Endothelial cell of umbilical vein (primary cell): ENCODE measurements at regions not wholly inside any gene's neighbourhood (a gene's known extent, or its start where the extent isn't known, plus 50 kb on each side); places are given as distances from the start of the nearest gene placed in this dataset.
A peak's percentile ranks its signal among the peaks of the same experiment; 100 is the strongest.

Experiments
- BruUV-seq: library from RNA; stranded (reverse); fragments of 400-500 nt; replicated peaks from 2 replicates; lab custom pipeline; 2021; lab: Mats Ljungman, UMichigan
- CTCF ChIA-PET: fragments of 300-600, 350-600 bp; sonication (Branson Sonifier 250); formaldehyde crosslinking; loops from one replicate; lab custom pipeline; 2021; ENCODE audit warnings: antibody characterized with exemption, inconsistent platforms; lab: Charles Lee
- POLR2A ChIA-PET: fragments of 300-600, 350-600 bp; sonication (Branson Sonifier 250); formaldehyde crosslinking; loops from one replicate; lab custom pipeline; 2021; ENCODE audit warnings: antibody characterized with exemption, inconsistent platforms; lab: Charles Lee
- DNase-seq: peaks from one replicate; pipeline ENCODE4 v3.0.0-alpha.2; 2011; ENCODE audit warnings: low read depth, low spot score
- FAIRE-seq: peaks from 2 replicates; lab custom pipeline; 2011; peaks lifted over from hg19 to GRCh38; lab: Jason Lieb, UNC
- H2AFZ ChIP-seq: 2 replicates; pipeline ENCODE4 v1.6.0; 2012; ENCODE audit warnings: low read depth, low read length, control low read depth, inconsistent platforms
- H3K27ac ChIP-seq: 2 replicates; pipeline ENCODE4 v1.5.1; 2011; ENCODE audit warnings: low read depth, mild to moderate bottlenecking, control low read depth, low read length, moderate library complexity; ENCODE audit not compliant: insufficient read depth
- H3K27me3 ChIP-seq, 2 experiments: 2 replicates each; pipeline versions ENCODE4 v1.6.0 to v1.6.1; 2011; ENCODE audit warnings: low read length in 2 of 2, mixed read lengths in 1 of 2; ENCODE audit not compliant: control insufficient read depth in 2 of 2, insufficient read depth in 2 of 2
- H3K36me3 ChIP-seq, 2 experiments: 2 replicates in 1 of 2; 3 replicates in 1 of 2; pipeline ENCODE4 v1.5.1; 2011; ENCODE audit warnings: low read length in 2 of 2, mild to moderate bottlenecking in 1 of 2, moderate library complexity in 1 of 2; ENCODE audit not compliant: control insufficient read depth in 2 of 2, insufficient read depth in 2 of 2; ENCODE audit errors: extremely low read depth in 1 of 2
- H3K4me1 ChIP-seq: 3 replicates; pipeline ENCODE4 v1.5.1; 2011; ENCODE audit warnings: mild to moderate bottlenecking, low read length; ENCODE audit not compliant: control insufficient read depth, insufficient read depth; ENCODE audit errors: extremely low read depth
- H3K4me2 ChIP-seq: 2 replicates; pipeline ENCODE4 v1.6.1; 2011; ENCODE audit warnings: low read length, control low read depth, mixed read lengths; ENCODE audit not compliant: insufficient read depth
- H3K4me3 ChIP-seq, 3 experiments: fragments of 200-600 bp in 1 of 3; sonication (generic), shearing (Covaris generic) in 1 of 3; replicated peaks in 1 of 3; 2 replicates each; pipeline ENCODE4 v1.5.1; 2011 to 2016; ENCODE audit warnings: control low read depth in 3 of 3, low read length in 3 of 3, mild to moderate bottlenecking in 2 of 3, inconsistent platforms in 1 of 3, low read depth in 1 of 3, moderate library complexity in 1 of 3; ENCODE audit not compliant: insufficient read depth in 1 of 3
- H3K79me2 ChIP-seq: 2 replicates; pipeline ENCODE4 v1.6.0; 2012; ENCODE audit warnings: low read length, inconsistent platforms; ENCODE audit not compliant: control insufficient read depth, insufficient read depth
- H3K9ac ChIP-seq: replicated peaks from 2 replicates; pipeline ENCODE3; 2011; ENCODE audit warnings: low read length, control low read depth; ENCODE audit not compliant: insufficient read depth; ENCODE audit errors: extremely low read depth
- H3K9me1 ChIP-seq: replicated peaks from 3 replicates; pipeline ENCODE4 v1.6.0; 2011; ENCODE audit warnings: mild to moderate bottlenecking, low read length; ENCODE audit not compliant: control insufficient read depth, insufficient read depth; ENCODE audit errors: extremely low read depth
- H3K9me3 ChIP-seq: replicated peaks from 2 replicates; pipeline ENCODE4 v1.5.1; 2012; ENCODE audit warnings: low read length, inconsistent platforms; ENCODE audit not compliant: control insufficient read depth, insufficient read depth
- H4K20me1 ChIP-seq: replicated peaks from 2 replicates; pipeline ENCODE3; 2011; ENCODE audit warnings: mild to moderate bottlenecking, low read length; ENCODE audit not compliant: control insufficient read depth, insufficient read depth; ENCODE audit errors: extremely low read depth
- EZH2 ChIP-seq: IDR thresholded peaks from 2 replicates; pipeline ENCODE4 v1.6.1; 2012; ENCODE audit warnings: borderline replicate concordance, low read depth, mild to moderate bottlenecking, moderate library complexity, low read length, inconsistent platforms; ENCODE audit not compliant: severe bottlenecking
- FOS ChIP-seq: IDR thresholded peaks from 2 replicates; pipeline ENCODE4 v1.6.1; 2011; ENCODE audit warnings: mild to moderate bottlenecking, low read length, moderate library complexity, borderline replicate concordance; ENCODE audit not compliant: insufficient read depth
- GATA2 ChIP-seq: IDR thresholded peaks from 2 replicates; pipeline ENCODE4 v1.7.0; 2011; ENCODE audit warnings: low read depth, mild to moderate bottlenecking, moderate library complexity, mixed read lengths, low read length; ENCODE audit not compliant: insufficient read length, insufficient read depth
- JUN ChIP-seq: IDR thresholded peaks from 2 replicates; pipeline ENCODE4 v1.6.1; 2011; ENCODE audit warnings: borderline replicate concordance, low read depth; ENCODE audit not compliant: insufficient read length, insufficient read depth
- MYC ChIP-seq: IDR thresholded peaks from one replicate; pipeline ENCODE4 v1.6.1; 2011; ENCODE audit warnings: mild to moderate bottlenecking, low read depth, low read length
- POLR2A ChIP-seq: IDR thresholded peaks from 2 replicates; pipeline ENCODE4 v1.6.1; 2012; ENCODE audit warnings: low read depth, mild to moderate bottlenecking, control low read depth, low read length
- POLR2AphosphoS5 ChIP-seq: IDR thresholded peaks from 2 replicates; pipeline ENCODE4 v1.6.1; 2012; ENCODE audit warnings: low read depth, mild to moderate bottlenecking, control low read depth, low read length, moderate library complexity; ENCODE audit not compliant: insufficient read depth
- dilution Hi-C: fragments of 300-500 bp; cut with MboI; formaldehyde crosslinking; loops from one replicate; pipeline ENCODE4 v1.15.0; 2019; ENCODE audit warnings: low sequenced_read_pairs; ENCODE audit not compliant: extremely low pct_ligation_motif_present
- intact Hi-C: fragments of 100-400 bp; cut with micrococcal nuclease; formaldehyde crosslinking; loops from one replicate; pipeline ENCODE4 v1.10.0; 2022
- TF ChIP-seq, protein P1 (sequence below), 2 donors: IDR thresholded peaks; 1 replicate in 1 of 2; 2 replicates in 1 of 2; pipeline ENCODE4 v1.5.1; 2011; ENCODE audit warnings: low read length in 2 of 2, mild to moderate bottlenecking in 2 of 2, moderate library complexity in 2 of 2, control low read depth in 1 of 2, inconsistent platforms in 1 of 2, low read depth in 1 of 2; ENCODE audit not compliant: insufficient read depth in 1 of 2; ENCODE audit errors: extremely low read depth in 1 of 2
- TF ChIP-seq, protein P2 (sequence below): IDR thresholded peaks from 2 replicates; pipeline ENCODE4 v1.6.1; 2011; ENCODE audit not compliant: insufficient read depth, insufficient read length

DNA sequence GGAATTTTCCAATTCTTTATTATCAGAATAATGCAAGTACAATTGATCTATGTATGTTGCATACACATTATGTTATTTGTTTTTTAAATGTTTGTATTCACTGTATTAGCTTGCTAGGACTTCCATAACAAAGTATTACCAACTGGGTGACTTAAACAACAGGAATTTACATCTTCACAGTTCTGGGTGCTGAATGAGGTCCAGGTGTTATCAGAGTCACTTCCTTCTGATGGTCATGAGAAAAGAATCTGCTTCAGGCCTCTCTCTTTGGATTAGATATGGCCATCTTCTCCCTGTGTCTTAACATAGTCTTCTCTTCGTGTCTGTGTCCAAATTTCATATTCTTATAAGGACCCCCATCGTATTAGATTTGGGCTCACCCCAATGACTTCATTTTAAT lies 229.1 kb upstream of the TRPC7 start:
- H4K20me1 ChIP-seq = no peaks in the 10 kb centered on the region
- CTCF ChIA-PET = no interaction called here
- BruUV-seq = no TSS peak
- H3K9me1 ChIP-seq = no peaks in the 10 kb centered on the region
- TF ChIP-seq POLR2AphosphoS5 (no peak), GATA2 (peak; percentile 28)
- no peak overlapping the region for H2AFZ ChIP-seq
- no peaks in the 10 kb centered on the region for H3K36me3 ChIP-seq
- H3K4me1 ChIP-seq = no peaks in the 10 kb centered on the region
- no peaks in the 10 kb centered on the region for H3K27me3 ChIP-seq
- FAIRE-seq (no peak), DNase-seq (no peak)
- no peaks in the 10 kb centered on the region for H3K9me3 ChIP-seq
- no peak overlapping the region for H3K9ac ChIP-seq
- H3K4me3 ChIP-seq = no peak overlapping the region
- dilution Hi-C loops = no loop called here
- H3K4me2 ChIP-seq = no peak overlapping the region
- no peak overlapping the region for H3K27ac ChIP-seq
- intact Hi-C loops = no loop called here
- POLR2A ChIA-PET = no interaction called here
- no peaks in the 10 kb centered on the region for H3K79me2 ChIP-seq

DNA sequence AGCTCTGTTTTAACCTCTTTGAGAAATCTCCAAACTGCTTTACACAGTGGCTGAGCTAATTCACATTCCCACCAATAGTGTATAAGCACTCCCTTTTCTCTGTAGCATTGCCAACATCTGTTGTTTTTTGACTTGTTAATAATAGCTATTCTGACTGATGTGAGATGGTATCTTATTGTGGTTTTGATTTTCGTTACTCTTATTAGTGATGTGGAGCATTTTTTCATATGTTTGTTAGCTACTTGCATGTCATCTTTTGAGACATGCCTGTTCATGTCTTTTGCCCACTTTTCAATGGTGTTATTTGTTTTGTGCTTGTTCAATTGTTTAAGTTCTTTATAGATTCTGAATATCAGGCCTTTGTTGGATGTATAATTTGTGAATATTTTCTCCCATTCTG lies 225.2 kb upstream of the TRPC7 start:
- Histone ChIP-seq H3K9me3 (no peaks in the 10 kb centered on the region), H3K9ac (no peak overlapping the region), H3K36me3 (no peaks in the 10 kb centered on the region), H3K9me1 (no peaks in the 10 kb centered on the region), H4K20me1 (no peaks in the 10 kb centered on the region), H3K4me3 (no peak overlapping the region), H2AFZ (no peak overlapping the region), H3K27ac (no peak overlapping the region), H3K4me1 (no peaks in the 10 kb centered on the region), H3K79me2 (no peaks in the 10 kb centered on the region), H3K27me3 (no peaks in the 10 kb centered on the region), H3K4me2 (no peak overlapping the region)
- CTCF ChIA-PET = no interaction called here
- dilution Hi-C loops = no loop called here
- TF ChIP-seq GATA2 (no peak), POLR2AphosphoS5 (no peak), POLR2A (no peak), JUN (no peak), EZH2 (no peak), FOS (no peak), MYC (no peak)
- TF ChIP-seq, protein P1, sequence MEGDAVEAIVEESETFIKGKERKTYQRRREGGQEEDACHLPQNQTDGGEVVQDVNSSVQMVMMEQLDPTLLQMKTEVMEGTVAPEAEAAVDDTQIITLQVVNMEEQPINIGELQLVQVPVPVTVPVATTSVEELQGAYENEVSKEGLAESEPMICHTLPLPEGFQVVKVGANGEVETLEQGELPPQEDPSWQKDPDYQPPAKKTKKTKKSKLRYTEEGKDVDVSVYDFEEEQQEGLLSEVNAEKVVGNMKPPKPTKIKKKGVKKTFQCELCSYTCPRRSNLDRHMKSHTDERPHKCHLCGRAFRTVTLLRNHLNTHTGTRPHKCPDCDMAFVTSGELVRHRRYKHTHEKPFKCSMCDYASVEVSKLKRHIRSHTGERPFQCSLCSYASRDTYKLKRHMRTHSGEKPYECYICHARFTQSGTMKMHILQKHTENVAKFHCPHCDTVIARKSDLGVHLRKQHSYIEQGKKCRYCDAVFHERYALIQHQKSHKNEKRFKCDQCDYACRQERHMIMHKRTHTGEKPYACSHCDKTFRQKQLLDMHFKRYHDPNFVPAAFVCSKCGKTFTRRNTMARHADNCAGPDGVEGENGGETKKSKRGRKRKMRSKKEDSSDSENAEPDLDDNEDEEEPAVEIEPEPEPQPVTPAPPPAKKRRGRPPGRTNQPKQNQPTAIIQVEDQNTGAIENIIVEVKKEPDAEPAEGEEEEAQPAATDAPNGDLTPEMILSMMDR (IDR thresholded peaks at IDR 0.05; ENCODE audit: extremely low read depth in 1 of 2, insufficient read depth in 1 of 2, low read depth in 1 of 2, low read length in 2 of 2) = no peak
- TF ChIP-seq, protein P2, sequence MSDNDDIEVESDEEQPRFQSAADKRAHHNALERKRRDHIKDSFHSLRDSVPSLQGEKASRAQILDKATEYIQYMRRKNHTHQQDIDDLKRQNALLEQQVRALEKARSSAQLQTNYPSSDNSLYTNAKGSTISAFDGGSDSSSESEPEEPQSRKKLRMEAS = no peak
- DNase-seq (no peak), FAIRE-seq (no peak)
- POLR2A ChIA-PET = no interaction called here
- intact Hi-C loops = no loop called here
- no TSS peak for BruUV-seq
